ENCODE measurements at regions not wholly inside any gene's neighbourhood (a gene's known extent, or its start where the extent isn't known, plus 50 kb on each side); places are given as distances from the start of the nearest gene placed in this dataset.
A peak's percentile ranks its signal among the peaks of the same experiment; 100 is the strongest.

DNA sequence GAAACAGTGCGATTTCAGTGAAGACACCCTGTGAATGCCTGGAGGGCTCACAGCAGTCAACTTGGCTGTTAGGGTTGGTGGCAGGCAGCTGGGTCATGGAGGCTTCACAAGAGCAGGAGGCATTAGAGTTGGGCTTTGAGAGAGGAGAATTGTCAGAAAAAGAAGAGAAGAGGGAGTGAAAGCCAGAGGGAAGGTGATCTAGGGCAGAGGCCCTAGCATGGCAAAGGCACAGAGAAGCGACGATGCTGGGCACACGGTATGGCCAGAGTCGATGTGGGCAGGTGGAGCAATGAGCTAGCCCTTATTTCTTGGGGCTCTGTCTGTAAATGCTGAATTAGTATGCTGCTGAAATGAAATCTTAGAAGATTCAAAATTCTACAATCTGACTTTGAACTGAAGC is 52.6 kb upstream of the OLFM4 start:
- no peak for DNase-seq

DNA sequence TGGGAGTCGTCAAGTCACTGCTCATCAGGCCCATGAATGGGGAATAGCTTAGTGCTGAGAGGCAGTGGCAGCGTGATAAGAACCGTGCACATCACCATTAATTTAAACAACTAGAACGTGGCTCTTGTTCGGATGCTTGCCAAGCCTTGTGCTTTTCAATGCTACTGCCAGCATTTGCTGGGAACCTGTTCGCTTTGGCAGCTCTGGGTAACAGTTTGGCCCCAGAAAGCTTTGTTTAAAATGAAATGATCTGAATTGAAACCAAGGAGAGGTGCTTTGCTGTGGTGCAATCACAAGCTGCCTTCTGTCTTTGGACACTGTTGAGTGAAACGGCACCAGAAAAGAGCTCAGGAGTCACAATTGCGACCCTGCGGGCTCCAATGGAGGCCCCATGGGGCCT is 53.5 kb upstream of the OLFM4 start:
- no peak for DNase-seq

DNA sequence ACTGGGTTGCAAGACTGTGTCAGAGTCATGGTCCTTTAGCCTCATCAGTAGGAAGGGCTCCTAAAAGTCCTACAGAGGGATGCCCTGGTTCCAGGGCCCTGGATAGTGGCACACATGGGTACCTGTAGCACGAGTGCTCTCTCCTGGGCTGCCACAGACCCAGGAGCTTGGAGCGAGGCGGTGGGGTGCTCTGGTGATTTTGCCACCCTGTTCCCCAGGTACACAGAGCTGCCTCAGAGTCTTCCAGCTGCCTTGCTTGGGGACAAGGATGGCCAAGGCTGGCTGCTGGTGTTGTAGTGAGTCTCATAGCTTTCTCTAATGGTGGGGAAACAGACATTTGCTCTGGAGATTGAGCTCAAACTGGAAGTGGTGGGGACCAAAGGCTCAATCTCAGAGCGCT is 53.9 kb upstream of the OLFM4 start:
- no peak for DNase-seq

DNA sequence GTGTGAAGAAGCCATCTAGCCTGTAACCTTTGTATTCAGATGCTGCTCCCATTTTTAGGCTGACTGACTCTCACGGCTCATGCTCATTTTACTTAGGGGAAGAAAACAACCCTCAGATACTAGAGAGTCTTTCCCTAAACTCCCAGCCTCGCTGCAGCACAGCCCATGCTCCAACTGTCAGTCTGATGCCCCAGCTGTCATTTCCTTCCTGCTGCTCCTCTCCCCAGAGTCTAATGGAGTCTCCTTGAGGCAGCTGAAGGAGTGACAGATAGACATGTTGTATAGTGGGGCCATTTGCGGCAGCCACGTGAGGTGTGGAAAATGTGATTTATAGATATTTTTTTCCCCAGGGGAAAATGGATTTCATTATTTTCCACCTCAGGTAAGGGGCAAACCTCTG is 59.2 kb upstream of the OLFM4 start:
- DNase-seq = no peak

DNA sequence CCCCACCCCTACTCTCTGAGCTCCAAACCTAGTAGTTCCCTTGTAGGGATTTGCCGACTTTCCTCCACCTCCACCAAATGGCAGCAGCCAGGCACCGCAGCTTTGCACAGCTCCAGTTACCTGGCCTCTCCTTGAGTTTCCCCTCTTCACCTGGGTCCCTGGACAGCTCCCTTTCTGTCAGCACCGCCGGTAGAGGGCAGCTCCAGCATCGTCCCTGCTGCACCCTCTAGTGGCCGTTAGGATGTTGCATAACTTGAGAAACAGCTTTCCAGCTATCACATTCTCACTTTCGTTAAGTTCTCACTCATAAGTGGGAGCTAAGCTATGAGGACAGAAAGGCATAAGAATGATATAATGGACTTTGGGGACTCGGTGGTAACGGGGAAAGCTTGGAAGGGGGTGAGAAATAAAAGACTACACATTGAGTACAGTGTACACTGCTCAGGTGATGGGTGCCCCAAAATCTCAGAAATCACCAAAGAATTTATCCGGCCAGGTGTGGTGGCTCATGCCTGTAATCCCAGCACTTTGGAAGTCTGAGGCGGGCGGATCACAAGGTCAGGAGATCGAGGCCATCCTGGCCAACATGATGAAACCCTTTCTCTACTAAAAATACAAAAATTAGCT is 60.4 kb upstream of the OLFM4 start:
- DNase-seq = peak; percentile 51

DNA sequence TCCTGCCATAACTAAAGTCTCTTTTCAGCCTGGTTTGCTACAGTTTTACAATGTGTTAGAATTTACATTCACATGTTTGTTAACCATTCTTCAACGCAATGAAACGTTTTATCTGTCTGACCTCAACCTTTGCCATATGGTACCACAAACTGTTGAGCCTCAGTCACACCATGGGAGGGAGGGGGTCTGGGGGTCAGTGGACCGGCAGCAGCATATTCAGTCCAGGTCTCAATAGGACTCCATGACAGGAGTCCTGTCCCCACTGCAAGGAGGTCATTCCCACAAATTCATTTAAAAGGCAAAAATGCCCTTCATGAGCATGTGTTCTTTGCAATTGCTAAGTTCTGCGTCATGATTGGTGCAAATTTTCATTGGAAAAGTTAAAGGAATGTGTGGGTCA is 66.6 kb upstream of the OLFM4 start:
- no peak for DNase-seq

DNA sequence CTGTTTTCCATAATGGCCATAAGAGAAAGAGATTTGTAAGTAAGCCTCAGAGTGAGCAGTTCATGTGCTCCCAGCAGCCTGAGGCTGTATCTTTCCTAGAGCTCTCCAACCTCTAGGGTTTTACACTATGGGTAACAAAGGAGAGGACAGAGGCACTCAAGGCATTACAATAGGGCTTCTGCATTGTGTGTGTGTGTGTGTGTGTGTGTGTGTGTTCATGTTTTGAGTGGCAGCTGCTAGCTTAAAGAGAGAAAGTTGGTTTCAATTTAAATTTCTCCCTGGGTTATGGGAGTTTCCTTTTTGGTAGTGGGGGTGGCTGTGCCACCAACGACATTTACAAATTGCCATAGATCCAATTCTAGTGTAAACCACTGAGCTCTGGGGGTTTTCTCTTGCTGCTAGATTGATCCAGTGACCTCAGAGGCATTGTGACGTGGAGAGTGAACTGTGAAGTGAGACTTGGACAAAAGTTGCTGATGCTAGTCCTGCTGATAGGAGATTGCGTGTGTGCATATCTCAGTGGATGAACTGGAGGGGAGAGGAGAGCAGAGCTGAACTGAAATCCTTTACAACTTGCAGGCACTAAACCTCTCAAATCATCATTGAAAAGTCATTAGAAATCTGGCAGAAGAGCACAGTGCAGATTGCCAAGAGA is 67.2 kb upstream of the OLFM4 start:
- DNase-seq = no peak

DNA sequence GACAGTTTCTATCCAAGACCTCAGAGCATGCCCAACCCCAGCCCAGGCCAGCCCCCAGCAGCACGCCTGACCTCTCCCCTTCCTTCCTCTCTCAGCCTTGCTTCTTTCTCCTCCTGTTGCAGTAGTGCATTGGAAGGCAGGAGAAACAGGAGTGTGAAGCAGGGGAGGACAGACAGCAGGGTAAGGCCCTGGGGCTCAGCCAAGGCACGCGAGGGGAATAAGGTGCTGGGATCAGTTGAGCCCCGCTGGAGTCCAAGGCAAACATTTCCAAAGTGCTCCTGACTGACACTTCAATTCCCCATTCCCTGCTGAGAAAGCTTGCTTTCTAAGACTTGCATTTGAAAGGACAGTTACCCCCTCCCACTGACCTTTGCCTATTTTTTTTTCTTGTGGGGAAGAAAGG is 73.1 kb upstream of the OLFM4 start:
- DNase-seq = no peak

DNA sequence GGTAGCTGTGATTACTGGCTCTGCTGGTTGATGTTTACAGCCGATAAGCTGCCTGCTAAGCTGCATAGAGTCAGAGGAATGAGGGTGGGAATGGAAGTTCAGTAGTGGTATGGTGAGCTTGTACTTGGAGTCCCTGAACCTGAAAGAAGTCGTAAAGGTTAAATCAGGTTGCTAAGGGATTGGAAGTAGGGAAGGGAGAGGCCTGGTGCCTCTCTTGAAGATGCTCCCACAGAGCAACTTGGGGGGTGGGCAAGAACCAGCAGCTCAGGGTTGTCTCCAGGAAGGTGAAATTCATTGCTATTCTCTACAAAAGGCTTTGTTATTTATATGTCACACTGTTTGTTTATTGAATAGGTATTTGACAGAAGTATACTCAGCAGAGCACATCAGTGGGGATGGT is 73.8 kb upstream of the OLFM4 start:
- DNase-seq = no peak

DNA sequence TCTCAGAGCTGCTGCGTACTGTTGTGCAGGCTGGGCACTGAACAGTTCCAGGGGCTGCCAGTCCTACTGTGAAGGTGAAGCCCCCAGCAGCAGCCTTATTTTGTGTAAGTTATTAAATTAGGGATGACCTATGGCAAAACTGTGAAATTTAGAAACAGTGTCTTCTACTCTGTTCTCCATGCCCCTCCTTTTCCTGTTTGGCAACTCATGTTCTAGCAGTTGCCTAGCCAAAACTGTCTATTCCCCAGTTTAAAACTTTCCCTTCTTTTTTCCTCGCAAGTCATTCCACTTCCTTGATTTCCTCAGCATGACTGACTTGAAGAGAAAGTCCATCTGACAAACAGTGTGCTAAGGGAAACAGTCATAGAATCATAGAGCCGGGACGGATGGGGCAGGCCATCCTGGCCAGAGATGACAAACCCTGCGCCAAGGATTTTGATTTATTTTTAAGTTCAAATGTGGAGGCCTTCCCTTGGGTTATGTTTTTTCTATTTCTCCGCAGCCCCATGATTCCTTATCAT is 78.1 kb upstream of the OLFM4 start:
- no peak for DNase-seq

DNA sequence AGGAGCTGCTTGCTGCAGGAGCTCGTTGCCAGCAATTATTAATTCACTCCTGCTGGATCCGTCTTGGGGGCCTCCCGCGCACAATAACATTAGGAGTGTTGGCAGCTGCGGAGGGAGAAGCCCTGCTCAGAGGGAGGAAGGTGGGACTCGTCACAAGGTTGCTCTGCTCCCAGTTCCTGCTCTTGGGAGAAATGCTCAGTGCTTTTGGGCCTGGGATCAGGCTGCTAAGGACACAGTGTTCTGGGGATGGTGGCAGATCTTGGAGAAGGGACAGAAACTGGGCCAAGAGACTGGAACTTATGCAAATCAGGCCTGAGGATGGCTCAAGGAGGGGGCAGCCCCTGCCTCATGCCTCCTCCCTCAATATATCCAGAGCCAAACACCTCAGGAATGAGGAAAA is 78.9 kb upstream of the OLFM4 start:
- DNase-seq = no peak

DNA sequence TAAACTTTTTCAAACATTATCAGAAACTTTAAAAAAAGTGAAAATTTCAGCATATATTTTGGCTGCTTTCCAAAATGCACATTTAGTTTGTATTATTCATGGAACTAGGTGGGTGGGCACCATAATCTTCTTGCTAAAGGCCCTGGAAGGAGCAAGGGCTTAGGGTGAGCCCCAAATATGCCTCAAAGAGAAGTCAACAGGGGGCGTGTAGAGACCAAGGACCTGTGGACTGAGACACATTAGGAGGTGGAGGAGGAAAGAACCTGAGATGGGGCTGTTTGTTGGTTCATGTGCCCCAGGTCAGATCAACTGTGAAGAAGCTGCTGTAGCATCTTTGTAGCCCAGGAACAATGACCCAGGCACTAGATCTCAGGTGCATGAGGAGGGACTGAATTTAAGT is 79.6 kb upstream of the OLFM4 start:
- DNase-seq = no peak

DNA sequence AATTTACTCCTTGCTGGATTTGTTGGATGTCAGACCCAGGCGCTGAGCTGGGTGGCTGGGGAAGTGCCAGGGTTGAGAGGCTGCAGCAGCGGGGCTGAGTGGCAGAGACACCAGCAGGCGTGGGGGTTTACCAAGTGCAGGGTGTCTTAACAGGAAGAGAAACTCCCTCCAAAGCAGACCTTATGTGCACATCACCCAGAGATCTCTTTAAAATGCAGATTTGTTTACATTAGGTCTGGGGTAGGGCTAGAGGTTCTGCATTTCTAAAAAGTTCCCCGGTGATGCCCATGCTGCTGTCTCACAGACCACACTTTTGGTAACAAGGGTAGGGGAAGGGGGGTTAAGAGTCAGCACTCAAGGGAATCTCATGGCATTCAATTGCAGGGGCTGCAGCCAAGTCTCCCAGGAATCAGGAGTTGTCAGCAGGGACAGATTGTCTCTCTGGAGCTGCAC is 80.7 kb upstream of the OLFM4 start:
- no peak for DNase-seq

DNA sequence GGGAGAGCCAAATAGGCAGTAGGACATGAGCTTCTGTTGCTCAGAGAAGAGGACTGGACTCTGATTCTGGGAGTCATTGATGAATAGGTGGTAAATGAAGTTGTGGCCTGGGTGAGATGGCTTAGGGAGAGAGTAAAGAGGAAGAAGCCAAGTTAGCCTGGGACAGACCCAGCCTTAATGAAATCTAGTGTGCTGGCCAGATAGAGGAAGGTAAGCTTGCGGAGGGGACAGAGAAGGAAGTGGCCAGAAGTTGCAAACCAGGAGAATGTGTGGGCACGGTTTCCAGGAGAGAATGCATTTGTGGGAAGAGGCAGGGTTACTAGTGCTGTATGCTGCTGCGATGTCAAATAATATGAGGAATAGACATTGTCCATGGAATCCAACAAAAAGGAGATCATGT is 83.3 kb upstream of the OLFM4 start:
- no peak for DNase-seq

DNA sequence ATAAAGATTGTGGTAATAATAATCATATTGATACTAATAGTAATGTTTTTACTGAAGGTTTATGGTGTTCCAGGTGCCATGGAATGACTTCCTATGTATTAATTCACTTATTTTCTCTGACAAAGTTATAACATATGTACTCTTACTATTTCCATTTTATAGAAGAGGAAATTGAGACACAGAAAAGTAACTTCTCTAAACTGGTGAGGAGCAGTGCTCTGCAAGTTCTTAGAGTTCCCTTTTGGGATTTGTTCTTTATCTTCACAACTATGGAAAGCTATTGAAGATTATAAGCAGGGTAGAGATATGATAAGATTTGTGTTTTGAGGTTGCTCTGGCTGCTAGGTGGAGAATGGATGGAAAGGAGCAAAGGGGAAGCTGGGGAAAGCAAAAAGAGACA is 83.9 kb upstream of the OLFM4 start:
- DNase-seq = no peak

DNA sequence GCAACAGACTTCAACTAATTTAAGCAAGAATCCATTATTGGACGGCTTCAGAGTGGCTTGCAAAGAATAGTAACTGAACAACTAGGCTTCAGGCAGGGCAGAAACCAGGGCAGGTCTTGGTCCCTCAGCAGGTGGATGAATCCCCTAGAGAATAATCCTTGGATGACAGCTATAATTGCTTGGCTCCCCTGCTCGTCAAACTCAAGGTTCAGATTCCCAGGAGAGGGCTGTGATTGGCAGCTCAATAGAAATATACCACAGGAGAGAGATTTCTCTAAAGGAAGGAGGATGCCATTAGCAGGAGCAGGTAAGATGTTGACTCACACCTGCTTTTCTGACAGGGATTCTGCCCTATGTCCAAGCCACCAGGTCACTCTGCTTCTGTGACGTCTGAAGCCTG is 89.6 kb upstream of the PCDH8 start:
- DNase-seq = no peak

DNA sequence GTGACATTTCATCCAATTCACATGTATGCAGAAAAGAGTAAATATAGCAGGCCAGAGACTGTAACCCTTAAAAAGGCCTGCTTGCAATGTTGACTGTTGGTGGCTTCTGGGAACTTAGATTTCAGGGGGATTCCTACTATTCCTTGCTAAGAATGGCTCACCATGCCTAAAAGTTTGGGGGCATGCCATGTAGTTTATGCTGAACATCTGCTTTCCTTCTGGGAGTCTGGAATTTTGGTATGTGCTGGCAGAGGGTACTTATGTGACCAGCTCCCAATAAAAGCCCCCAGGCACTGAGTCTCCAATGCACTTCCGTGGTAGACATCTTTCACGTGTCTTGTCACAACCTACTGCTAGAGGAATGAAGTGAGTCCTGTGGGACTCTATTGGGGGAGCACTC is 88.4 kb upstream of the PCDH8 start:
- no peak for DNase-seq

DNA sequence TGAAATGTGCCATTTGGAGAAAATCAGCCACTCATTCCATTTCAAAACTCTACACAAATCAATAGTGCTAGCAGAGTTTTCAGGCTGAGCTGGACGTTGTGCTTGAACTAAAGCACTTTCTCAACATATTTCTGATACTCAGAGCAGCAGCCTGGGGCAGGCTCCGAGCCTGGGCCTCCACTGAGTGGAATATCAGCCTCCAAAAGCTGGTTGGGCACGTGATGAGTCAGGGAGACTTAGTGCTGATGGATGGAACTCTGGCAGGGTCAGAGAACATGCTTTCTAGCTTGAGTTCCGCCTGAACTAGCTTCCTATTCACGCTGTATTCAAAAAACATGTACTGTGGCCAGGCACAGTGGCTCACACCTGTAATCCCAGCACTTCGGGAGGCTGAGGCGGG is 85.8 kb upstream of the PCDH8 start:
- no peak for DNase-seq

DNA sequence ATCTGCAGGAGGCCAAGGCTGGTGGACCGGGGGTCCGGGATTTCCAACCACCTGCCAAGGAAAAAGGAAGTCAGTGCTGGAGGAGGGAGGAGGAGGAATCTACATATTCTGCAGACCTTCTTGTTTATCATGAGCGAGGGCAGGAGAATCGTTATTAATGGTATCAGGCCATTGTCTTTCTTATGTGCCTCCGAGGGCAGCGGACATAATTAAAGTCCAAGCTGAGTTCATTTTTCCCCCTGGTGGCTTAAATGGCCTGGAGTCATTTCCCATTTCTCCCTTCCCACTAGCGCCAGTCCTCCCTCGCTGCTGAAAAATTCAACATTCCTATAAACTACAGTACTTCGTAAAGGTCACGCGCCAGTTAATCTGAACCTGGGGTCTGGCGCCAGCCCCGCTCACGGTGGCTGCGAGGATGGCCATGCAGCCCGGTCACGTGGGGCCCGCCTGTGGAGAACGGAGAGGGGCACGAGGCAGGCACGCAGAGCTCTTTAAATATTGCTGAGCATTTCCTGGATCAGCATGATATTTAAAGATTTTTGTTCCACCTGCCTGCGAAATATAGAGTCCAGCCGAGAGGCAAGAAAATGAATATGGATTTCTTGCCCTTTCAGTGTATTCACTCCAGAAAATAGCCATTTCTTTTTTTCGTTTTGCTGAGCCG is 85.2 kb upstream of the PCDH8 start:
- DNase-seq = no peak

DNA sequence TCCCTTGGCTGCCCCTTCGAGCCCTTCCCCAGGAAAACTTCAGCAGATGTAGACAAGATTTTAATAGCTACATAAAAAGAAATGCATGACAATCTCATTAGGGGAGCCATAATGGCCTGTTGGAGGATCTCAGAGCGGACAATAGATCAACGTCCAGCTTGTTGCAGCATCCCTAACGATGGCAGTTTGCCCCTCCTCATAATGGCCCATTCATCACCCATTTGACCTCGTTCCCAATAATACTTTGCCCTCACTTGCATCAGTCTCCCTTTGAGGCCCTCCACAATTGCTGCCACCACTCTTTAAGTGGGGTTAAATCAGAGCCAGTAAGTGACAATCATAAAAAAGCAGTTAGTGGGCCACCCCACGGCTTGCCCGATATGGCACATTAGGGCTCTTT is 84.7 kb upstream of the PCDH8 start:
- no peak for DNase-seq

DNA sequence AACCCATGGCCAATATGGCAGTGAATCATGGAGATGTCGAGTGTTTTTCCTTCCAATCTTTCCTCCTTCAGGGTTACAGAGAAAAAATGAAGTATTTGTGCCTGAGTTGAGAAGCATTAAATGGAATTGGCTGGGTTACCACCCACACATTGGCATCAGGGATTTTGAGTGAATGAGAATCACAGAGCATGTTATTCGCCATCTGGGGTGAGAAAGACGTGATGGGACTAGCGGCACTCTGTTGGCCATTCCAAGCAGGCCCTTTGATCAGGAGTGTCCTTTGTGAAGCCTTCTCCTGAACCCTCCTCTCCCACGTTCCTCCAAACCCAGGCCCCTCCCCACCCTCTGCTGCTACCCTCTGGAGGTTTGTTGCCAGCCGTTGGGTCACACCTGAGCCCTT is 84.2 kb upstream of the PCDH8 start:
- DNase-seq = no peak

DNA sequence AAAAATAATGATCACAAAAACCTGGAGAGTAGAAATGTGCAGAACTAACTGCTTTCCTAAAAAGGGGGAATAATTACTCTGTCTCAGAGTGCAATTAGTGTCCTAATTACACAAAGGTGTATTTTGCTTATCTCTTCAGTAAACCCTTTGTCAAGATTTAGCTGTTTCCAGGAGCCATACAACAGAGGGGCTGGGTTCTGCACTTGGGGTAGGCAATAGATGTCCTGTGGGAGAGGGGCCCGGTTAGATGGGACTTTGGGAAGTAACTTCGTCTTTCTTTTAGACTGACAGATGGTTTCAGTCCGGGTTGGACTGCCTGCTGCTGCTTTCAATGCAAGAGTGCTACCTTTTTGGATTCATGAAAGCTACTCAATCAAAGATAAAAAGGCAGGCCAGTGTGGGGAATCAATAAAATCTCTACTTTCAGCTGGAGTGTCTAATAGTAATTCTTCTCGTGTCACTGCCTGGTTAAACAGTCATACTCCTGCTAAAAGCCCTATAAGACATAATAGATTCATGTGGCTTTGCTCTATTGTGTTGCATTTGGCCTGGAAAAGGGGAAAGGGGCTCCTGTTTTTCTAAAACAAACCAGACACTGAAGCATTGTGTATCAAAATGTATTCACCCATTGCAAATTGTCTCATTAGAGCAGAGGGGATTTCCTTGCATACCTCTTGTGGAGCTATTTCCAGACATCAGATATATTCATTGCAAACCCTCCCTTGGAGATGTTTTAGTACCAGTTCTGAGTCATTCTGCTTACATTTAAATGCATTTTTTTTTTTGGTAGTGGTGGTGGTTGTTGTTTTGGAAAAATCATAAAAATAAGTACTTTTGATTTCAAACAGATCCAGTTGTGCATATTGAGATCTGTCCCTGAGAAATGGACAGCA is 83.3 kb upstream of the PCDH8 start:
- no peak for DNase-seq

DNA sequence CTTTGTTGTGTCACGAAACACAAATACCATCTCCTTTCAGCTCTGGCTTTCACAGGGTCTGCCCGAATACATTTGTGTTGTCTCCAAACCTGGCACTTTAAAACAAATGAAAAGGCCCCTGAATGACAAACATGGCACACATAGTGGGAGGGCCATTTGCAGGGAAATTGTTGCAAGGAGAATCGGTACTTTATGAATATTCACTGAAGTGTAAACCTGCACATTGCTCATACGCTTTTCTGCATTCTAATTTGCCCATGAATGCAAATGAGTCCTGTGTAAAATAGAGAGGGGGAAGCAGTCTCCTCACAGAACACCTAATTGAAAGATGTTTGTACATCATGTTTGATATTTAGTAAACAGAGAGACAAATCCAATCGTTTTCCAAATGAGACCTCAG is 82.7 kb upstream of the PCDH8 start:
- DNase-seq = no peak
